CD4-positive, alpha-beta T cell (primary cell): ENCODE measurements at regions not wholly inside any gene's neighbourhood (a gene's known extent, or its start where the extent isn't known, plus 50 kb on each side); places are given as distances from the start of the nearest gene placed in this dataset.

ENCODE experiments used
- ATAC-seq: fragments of 200-7000 bp; cut with Tn5 transposase; one replicate; pipeline ENCODE4 v1.10.0; 2022; ENCODE audit warnings: mild to moderate bottlenecking; ENCODE audit not compliant: poor library complexity
- CTCF ChIA-PET: fragments of 350-600 bp; sonication (Branson Sonifier 250); formaldehyde crosslinking; loops from one replicate; lab custom pipeline; 2021; ENCODE audit warnings: antibody characterized with exemption, inconsistent platforms; lab: Charles Lee
- POLR2A ChIA-PET: fragments of 350-600 bp; sonication (Branson Sonifier 250); formaldehyde crosslinking; loops from one replicate; lab custom pipeline; 2021; ENCODE audit warnings: antibody characterized with exemption, inconsistent platforms; lab: Charles Lee
- DNase-seq, 14 experiments: peaks; one replicate each; pipeline ENCODE4 v3.0.0-alpha.2; 2013 to 2020; ENCODE audit warnings: mixed read lengths in 2 of 14
- H3K27ac ChIP-seq, 2 donors: one replicate each; pipeline versions ENCODE4 v1.5.1 to v1.7.0; 2013; ENCODE audit warnings: low read length in 2 of 2, low read depth in 1 of 2, mild to moderate bottlenecking in 1 of 2
- H3K27me3 ChIP-seq, 2 experiments: 1 replicate in 1 of 2; 2 replicates in 1 of 2; pipeline versions ENCODE4 v1.6.1 to v1.7.0; 2013; ENCODE audit warnings: low read length in 2 of 2, control low read depth in 1 of 2, mild to moderate bottlenecking in 1 of 2, moderate library complexity in 1 of 2; ENCODE audit not compliant: insufficient read depth in 2 of 2, control insufficient read depth in 1 of 2
- H3K36me3 ChIP-seq: one replicate; pipeline ENCODE4 v1.6.1; 2013; ENCODE audit warnings: low read length, control low read depth; ENCODE audit not compliant: insufficient read depth
- H3K4me1 ChIP-seq: one replicate; pipeline ENCODE4 v1.6.1; 2013; ENCODE audit warnings: low read length, control low read depth; ENCODE audit not compliant: insufficient read depth
- H3K4me3 ChIP-seq: one replicate; pipeline ENCODE4 v1.5.1; 2013; ENCODE audit warnings: mild to moderate bottlenecking, low read length, moderate library complexity
- H3K9me3 ChIP-seq, 2 experiments: 1 replicate in 1 of 2; 2 replicates in 1 of 2; pipeline versions ENCODE4 v1.6.1 to v1.7.0; 2013; ENCODE audit warnings: low read length in 2 of 2, mild to moderate bottlenecking in 2 of 2, control low read depth in 1 of 2, moderate library complexity in 1 of 2; ENCODE audit not compliant: control insufficient read depth in 1 of 2, insufficient read depth in 1 of 2
- H3K27ac Mint-ChIP-seq: one replicate; pipeline ENCODE4 v1.8.0; 2020; ENCODE audit warnings: mixed read lengths
- H3K27me3 Mint-ChIP-seq: one replicate; pipeline ENCODE4 v1.8.0; 2021; ENCODE audit warnings: mixed read lengths
- H3K36me3 Mint-ChIP-seq: one replicate; pipeline ENCODE4 v1.8.0; 2021; ENCODE audit warnings: low read depth, mixed read lengths
- H3K4me1 Mint-ChIP-seq: one replicate; pipeline ENCODE4 v1.8.0; 2021; ENCODE audit warnings: low read depth, mixed read lengths
- H3K4me3 Mint-ChIP-seq: one replicate; pipeline ENCODE4 v1.8.0; 2020; ENCODE audit warnings: mild to moderate bottlenecking, mixed read lengths
- H3K9me3 Mint-ChIP-seq: one replicate; pipeline ENCODE4 v1.8.0; 2020; ENCODE audit warnings: mixed read lengths
- CTCF ChIP-seq: fragments of 200-600 bp; IDR thresholded peaks from one replicate; pipeline ENCODE4 v1.8.0; 2022; ENCODE audit warnings: antibody characterized with exemption, mild to moderate bottlenecking
- intact Hi-C, 2 experiments: fragments of 100-400 bp; cut with DNase I in 1 of 2; cut with micrococcal nuclease in 1 of 2; formaldehyde crosslinking; loops; one replicate each; pipeline versions ENCODE4 v1.15.1 to v1.9.0; 2023 to 2025; cut with DNase I, micrococcal nuclease

GRCh38 chr10:78653555-78653954, 415.2 kb upstream of the ZMIZ1 start:
- no peak for TF ChIP-seq CTCF
- ATAC-seq (no peak), DNase-seq (no peak)
- H3K36me3 Mint-ChIP-seq: no peaks in the 10 kb centered on the region
- Histone ChIP-seq H3K4me1 (no peaks in the 10 kb centered on the region), H3K36me3 (no peaks in the 10 kb centered on the region), H3K4me3 (no peak overlapping the region), H3K27ac (no peak overlapping the region), H3K27me3 (peaks cover 0 to 7% of the 10 kb centered on the region in 2 experiments), H3K9me3 (no peaks in the 10 kb centered on the region)
- H3K27me3 Mint-ChIP-seq: peaks cover 33% of the 10 kb centered on the region
- CTCF ChIA-PET: no interaction called here
- intact Hi-C loops: loop anchor here in 1 of 2 experiments (10.0 kb wide), 1 partner anchor 399 kb away; no protein-coding TSS in a partner anchor
- no peaks in the 10 kb centered on the region for H3K9me3 Mint-ChIP-seq
- H3K4me3 Mint-ChIP-seq: no peak overlapping the region
- no peak overlapping the region for H3K27ac Mint-ChIP-seq
- no peaks in the 10 kb centered on the region for H3K4me1 Mint-ChIP-seq
- POLR2A ChIA-PET: no interaction called here

GRCh38 chr10:78654047-78654590, 414.6 kb upstream of the ZMIZ1 start:
- Histone ChIP-seq H3K27ac (no peak overlapping the region), H3K9me3 (no peaks in the 10 kb centered on the region), H3K4me1 (no peaks in the 10 kb centered on the region), H3K36me3 (no peaks in the 10 kb centered on the region), H3K4me3 (no peak overlapping the region), H3K27me3 (peaks cover 0 to 7% of the 10 kb centered on the region in 2 experiments)
- Mint-ChIP-seq H3K9me3 (no peaks in the 10 kb centered on the region), H3K27me3 (peaks cover 31% of the 10 kb centered on the region), H3K4me3 (no peak overlapping the region), H3K27ac (no peak overlapping the region), H3K36me3 (no peaks in the 10 kb centered on the region), H3K4me1 (no peaks in the 10 kb centered on the region)
- no peak for TF ChIP-seq CTCF
- CTCF ChIA-PET: no interaction called here
- ATAC-seq: no peak
- POLR2A ChIA-PET: no interaction called here
- no peak for DNase-seq
- intact Hi-C loops: loop anchor here in 1 of 2 experiments (10.0 kb wide), 1 partner anchor 399 kb away; no protein-coding TSS in a partner anchor

DNA sequence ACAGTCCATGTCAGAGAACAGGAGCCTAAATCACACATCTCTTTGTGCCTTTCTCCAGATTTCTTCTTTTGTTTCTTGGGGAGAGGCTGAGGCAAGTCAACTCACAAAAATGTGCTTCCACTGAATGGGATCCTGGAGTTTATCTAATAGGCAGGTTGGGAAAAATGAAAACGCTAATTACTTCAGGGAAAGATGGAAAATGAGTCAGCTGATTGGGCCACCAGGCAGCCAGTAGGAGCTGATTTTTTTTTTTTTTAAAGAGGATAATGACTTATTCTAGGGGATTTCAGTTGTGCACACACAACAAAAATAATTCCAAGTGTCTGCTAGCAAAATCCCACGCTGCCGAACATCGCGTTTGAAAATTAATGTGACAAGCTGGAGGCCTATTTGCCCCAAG, 412.8 kb upstream of the ZMIZ1 start:
- Histone ChIP-seq H3K27me3 (peaks cover 0 to 4% of the 10 kb centered on the region in 2 experiments), H3K4me3 (no peak overlapping the region), H3K27ac (no peak overlapping the region), H3K4me1 (no peaks in the 10 kb centered on the region), H3K9me3 (no peaks in the 10 kb centered on the region), H3K36me3 (no peaks in the 10 kb centered on the region)
- Mint-ChIP-seq H3K27me3 (peaks cover 19% of the 10 kb centered on the region), H3K27ac (no peak overlapping the region), H3K36me3 (no peaks in the 10 kb centered on the region), H3K9me3 (no peaks in the 10 kb centered on the region), H3K4me3 (no peak overlapping the region), H3K4me1 (no peaks in the 10 kb centered on the region)
- ChIA-PET POLR2A (no interaction called here), CTCF (no interaction called here)
- intact Hi-C loops: loop anchor here in 1 of 2 experiments (1.0 to 10.0 kb wide), 3 partner anchors 401 to 609 kb away; no protein-coding TSS in a partner anchor
- ATAC-seq (no peak), DNase-seq (no peak)
- no peak for TF ChIP-seq CTCF
